ENCODE measurements at regions not wholly inside any gene's neighbourhood (a gene's known extent, or its start where the extent isn't known, plus 50 kb on each side); places are given as distances from the start of the nearest gene placed in this dataset.

- DNase-seq (ENCODE audit: low read depth) (no peak), FAIRE-seq (no peak)
- no peak for TF ChIP-seq CTCF (IDR thresholded peaks at IDR 0.05; ENCODE audit: insufficient read depth, low read length, severe bottlenecking)
- Histone ChIP-seq H3K27me3 (ENCODE audit: control insufficient read depth, insufficient read depth, low read length) (no peaks in the 10 kb centered on the region), H3K4me3 (ENCODE audit: low read depth, low read length) (no peak overlapping the region), H3K36me3 (ENCODE audit: control insufficient read depth, insufficient read depth, low read length) (no peaks in the 10 kb centered on the region)
Measured at GRCh38 chr5:2669913-2670312, 81.6 kb downstream of the IRX2 start.

- no peak for DNase-seq (ENCODE audit: low read depth)
- no peaks in the 10 kb centered on the region for H3K27me3 ChIP-seq (ENCODE audit: control insufficient read depth, insufficient read depth, low read length)
- peak; percentile 73 for FAIRE-seq
- no peak overlapping the region for H3K4me3 ChIP-seq (ENCODE audit: low read depth, low read length)
- TF ChIP-seq CTCF (IDR thresholded peaks at IDR 0.05; ENCODE audit: insufficient read depth, low read length, severe bottlenecking): no peak
- H3K36me3 ChIP-seq (ENCODE audit: control insufficient read depth, insufficient read depth, low read length): no peaks in the 10 kb centered on the region
Measured at GRCh38 chr5:2669259-2669658, 82.2 kb downstream of the IRX2 start.

GRCh38 chr5:2666081-2666480, 85.4 kb downstream of the IRX2 start:
- FAIRE-seq (no peak), DNase-seq (ENCODE audit: low read depth) (no peak)
- no peaks in the 10 kb centered on the region for H3K36me3 ChIP-seq (ENCODE audit: control insufficient read depth, insufficient read depth, low read length)
- H3K27me3 ChIP-seq (ENCODE audit: control insufficient read depth, insufficient read depth, low read length): no peaks in the 10 kb centered on the region
- TF ChIP-seq CTCF (IDR thresholded peaks at IDR 0.05; ENCODE audit: insufficient read depth, low read length, severe bottlenecking): no peak
- H3K4me3 ChIP-seq (ENCODE audit: low read depth, low read length): no peak overlapping the region

GRCh38 chr5:2663489-2663888, 88.0 kb downstream of the IRX2 start:
- FAIRE-seq (no peak), DNase-seq (ENCODE audit: low read depth) (no peak)
- H3K36me3 ChIP-seq (ENCODE audit: control insufficient read depth, insufficient read depth, low read length): no peaks in the 10 kb centered on the region
- TF ChIP-seq CTCF (IDR thresholded peaks at IDR 0.05; ENCODE audit: insufficient read depth, low read length, severe bottlenecking): no peak
- no peaks in the 10 kb centered on the region for H3K27me3 ChIP-seq (ENCODE audit: control insufficient read depth, insufficient read depth, low read length)
- H3K4me3 ChIP-seq (ENCODE audit: low read depth, low read length): no peak overlapping the region

- Histone ChIP-seq H3K4me3 (ENCODE audit: low read depth, low read length) (no peak overlapping the region), H3K36me3 (ENCODE audit: control insufficient read depth, insufficient read depth, low read length) (no peaks in the 10 kb centered on the region), H3K27me3 (ENCODE audit: control insufficient read depth, insufficient read depth, low read length) (no peaks in the 10 kb centered on the region)
- FAIRE-seq (no peak), DNase-seq (ENCODE audit: low read depth) (no peak)
- no peak for TF ChIP-seq CTCF (IDR thresholded peaks at IDR 0.05; ENCODE audit: insufficient read depth, low read length, severe bottlenecking)
Measured at GRCh38 chr5:2660315-2660714, 91.2 kb downstream of the IRX2 start.

GRCh38 chr5:2658881-2659470, 92.5 kb downstream of the IRX2 start:
- H3K27me3 ChIP-seq (ENCODE audit: control insufficient read depth, insufficient read depth, low read length): no peaks in the 10 kb centered on the region
- FAIRE-seq: no peak
- H3K36me3 ChIP-seq (ENCODE audit: control insufficient read depth, insufficient read depth, low read length): no peaks in the 10 kb centered on the region
- TF ChIP-seq CTCF (IDR thresholded peaks at IDR 0.05; ENCODE audit: insufficient read depth, low read length, severe bottlenecking): no peak
- DNase-seq (ENCODE audit: low read depth): no peak
- H3K4me3 ChIP-seq (ENCODE audit: low read depth, low read length): no peak overlapping the region
